ENCODE measurements at regions not wholly inside any gene's neighbourhood (a gene's known extent, or its start where the extent isn't known, plus 50 kb on each side); places are given as distances from the start of the nearest gene placed in this dataset.

DNA sequence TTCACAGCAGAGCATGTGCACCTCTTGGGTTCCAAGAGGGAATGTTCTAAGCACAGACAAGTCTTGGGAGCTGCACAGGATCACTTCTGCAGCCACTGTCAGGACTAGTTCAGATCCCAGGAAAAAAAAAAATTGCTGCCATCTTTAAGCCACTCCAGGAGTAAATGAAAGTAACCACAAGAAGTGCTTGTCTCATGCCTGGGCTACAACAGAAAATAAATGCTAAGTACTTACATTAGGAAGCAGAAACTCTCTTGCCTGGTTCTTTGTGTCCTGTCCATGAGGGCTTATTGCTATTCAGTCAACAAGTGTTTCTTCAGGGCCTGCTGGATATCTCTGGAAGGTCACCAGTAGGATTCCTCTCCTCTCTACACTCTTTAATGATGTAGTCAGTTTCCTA lies 176.1 kb downstream of the KTN1 start:
- TF ChIP-seq, protein P1, sequence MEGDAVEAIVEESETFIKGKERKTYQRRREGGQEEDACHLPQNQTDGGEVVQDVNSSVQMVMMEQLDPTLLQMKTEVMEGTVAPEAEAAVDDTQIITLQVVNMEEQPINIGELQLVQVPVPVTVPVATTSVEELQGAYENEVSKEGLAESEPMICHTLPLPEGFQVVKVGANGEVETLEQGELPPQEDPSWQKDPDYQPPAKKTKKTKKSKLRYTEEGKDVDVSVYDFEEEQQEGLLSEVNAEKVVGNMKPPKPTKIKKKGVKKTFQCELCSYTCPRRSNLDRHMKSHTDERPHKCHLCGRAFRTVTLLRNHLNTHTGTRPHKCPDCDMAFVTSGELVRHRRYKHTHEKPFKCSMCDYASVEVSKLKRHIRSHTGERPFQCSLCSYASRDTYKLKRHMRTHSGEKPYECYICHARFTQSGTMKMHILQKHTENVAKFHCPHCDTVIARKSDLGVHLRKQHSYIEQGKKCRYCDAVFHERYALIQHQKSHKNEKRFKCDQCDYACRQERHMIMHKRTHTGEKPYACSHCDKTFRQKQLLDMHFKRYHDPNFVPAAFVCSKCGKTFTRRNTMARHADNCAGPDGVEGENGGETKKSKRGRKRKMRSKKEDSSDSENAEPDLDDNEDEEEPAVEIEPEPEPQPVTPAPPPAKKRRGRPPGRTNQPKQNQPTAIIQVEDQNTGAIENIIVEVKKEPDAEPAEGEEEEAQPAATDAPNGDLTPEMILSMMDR (IDR thresholded peaks at IDR 0.05), result no peak
- TF ChIP-seq POLR2A (IDR thresholded peaks at IDR 0.05), result no peak

Data from uterus (tissue), 2 donors.